GM19467 (cell line): ENCODE measurements at regions not wholly inside any gene's neighbourhood (a gene's known extent, or its start where the extent isn't known, plus 50 kb on each side); places are given as distances from the start of the nearest gene placed in this dataset.

Source experiments
- ATAC-seq: cut with Tn5 transposase; IDR thresholded peaks from one replicate; pipeline ENCODE4 v1.9.1; 2021; ENCODE audit warnings: mild to moderate bottlenecking, moderate library complexity; ENCODE audit not compliant: unreplicated experiment

GRCh38 chr6:137731600-137731959 lies 135.5 kb upstream of the TNFAIP3 start:
- no peak for ATAC-seq

GRCh38 chr6:137731960-137732616 lies 135.0 kb upstream of the TNFAIP3 start:
- no peak for ATAC-seq

GRCh38 chr6:137733372-137733771 lies 133.7 kb upstream of the TNFAIP3 start:
- no peak for ATAC-seq

DNA sequence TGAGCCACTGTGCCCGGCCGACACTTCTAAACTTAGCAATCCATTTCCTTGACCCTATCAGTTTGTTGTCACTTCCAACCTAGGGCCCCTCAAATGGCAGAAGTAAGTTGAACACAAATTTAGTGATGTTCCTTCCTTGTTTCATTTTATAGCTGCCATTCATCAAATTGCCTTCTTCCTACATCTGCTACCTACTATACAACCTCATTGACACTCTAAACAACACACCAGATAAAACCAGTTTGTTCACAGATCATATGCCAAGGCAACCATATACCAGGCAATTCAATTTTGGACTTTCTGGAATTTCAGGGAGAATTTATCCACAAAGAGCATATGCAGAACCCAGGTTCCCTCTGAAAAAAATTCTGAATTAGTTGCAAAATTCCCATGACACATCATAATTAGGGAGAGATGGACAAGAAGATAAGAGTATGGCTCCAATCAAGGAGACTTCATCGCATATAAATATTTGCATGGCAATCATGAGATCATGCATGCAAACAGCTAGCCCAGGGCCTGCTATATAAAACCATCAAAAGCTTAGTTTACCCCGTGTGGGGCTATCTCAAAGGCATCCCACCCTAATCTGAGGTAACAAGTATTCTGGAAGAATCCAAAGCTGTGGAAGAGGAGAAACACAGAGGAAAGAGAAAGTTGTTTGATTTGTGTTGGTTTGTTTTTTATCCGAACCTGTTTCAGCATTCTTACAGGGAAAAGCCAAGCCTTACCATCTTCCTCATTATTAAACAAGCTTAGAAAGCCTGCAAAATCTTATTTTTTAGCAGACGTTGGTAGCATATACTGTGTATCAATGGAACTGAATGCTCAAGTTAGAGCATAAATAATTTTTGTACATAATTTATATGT lies 132.8 kb upstream of the TNFAIP3 start:
- no peak for ATAC-seq

GRCh38 chr6:137734875-137735182 lies 132.2 kb upstream of the TNFAIP3 start:
- no peak for ATAC-seq

DNA sequence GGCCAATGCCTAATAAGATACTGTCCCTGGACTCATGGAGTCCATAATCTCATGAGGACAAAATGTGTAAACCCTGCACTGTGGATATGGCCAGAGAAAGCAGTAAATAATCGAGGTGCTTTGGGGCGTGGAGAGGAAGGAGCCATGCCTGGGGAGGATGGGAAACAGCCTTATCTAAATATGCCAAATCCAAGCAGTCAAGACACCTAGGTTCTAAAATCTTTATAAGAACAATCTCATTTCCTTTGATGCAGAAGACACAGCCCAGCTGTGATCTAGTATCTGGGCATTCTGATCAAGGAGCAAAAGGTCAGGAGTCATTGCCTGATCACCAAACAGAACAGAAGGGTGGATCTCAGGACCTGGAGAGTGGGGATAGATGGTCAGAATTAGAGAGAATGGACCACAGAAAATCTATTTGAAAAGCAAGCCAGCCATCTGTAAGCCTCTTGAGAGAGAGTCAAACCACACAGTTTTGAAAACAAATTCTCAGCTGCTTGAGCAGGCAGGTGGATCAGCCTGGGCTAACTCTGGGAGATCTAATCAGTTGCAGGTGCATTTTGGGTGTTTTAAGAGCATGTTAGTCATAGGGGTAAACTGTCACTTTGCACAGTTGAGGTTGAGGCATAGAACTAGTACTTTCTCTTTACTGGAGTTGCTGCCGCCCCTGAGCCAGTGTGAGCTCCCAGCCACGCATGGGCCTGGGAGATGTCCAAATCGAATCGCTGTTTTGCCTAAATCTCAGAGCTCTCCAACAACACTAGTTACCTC lies 130.8 kb upstream of the TNFAIP3 start:
- peak; percentile 57 for ATAC-seq

DNA sequence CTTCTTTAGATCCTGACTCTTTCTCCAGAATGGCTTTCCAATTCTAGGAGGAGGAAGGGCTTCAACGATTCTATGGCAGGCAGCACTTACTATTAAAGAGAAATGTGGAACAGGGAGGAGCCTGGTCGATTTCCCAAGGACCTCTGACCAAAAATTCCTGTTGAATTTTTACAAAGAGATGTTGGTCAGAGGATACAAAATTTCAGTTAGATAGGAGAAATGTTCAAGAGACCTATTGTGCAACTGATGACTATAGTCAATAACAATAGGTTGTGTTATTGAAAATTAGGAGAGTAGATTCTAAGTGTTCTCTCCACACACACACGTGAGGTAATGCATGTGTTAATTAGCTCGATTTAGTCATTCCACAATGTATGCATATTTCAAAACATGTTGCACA lies 130.1 kb upstream of the TNFAIP3 start:
- ATAC-seq: no peak

GRCh38 chr6:137737836-137738596 lies 129.0 kb upstream of the TNFAIP3 start:
- ATAC-seq: no peak

GRCh38 chr6:137738931-137739504 lies 128.0 kb upstream of the TNFAIP3 start:
- no peak for ATAC-seq

- no peak for ATAC-seq
Observed at GRCh38 chr6:137739544-137739943, 127.5 kb upstream of the TNFAIP3 start.

GRCh38 chr6:137740091-137740755 lies 126.8 kb upstream of the TNFAIP3 start:
- no peak for ATAC-seq

DNA sequence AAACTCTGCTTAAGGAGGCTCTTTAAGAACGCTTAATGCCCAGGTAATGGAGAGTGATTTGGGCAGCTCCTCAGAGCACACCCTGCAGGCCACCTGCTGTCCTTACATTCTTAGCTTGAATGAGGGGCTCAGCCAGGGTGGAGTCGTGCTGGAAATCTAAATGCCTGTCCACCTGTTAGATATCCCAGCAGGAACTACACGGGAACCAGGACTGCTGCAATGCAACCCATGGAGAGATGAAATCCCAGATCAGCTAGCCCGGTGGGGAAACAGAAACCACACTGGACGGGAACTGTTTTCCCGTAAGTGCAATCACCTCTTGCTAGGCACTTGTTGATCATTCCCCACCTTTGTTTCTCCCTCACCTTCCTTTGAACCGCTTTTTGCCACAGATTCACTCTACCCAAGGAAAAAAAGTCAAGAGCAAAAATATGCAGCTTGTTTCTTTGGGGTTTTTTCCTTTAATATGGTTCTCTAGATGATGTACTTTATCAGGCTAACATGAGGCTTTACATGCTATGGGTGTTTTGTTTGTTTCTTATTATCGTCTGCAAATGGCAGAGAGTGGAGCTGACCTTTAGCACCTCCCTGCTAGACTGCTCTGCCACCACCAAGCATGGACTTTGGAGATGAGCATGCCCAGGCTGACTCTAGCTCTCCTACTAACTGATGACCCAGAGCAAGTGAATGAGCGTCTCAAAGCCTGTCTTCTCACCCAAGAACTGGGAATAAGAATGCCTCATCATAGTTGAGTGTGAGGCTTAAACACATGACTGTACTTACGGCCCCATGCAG lies 125.9 kb upstream of the TNFAIP3 start:
- ATAC-seq: no peak

DNA sequence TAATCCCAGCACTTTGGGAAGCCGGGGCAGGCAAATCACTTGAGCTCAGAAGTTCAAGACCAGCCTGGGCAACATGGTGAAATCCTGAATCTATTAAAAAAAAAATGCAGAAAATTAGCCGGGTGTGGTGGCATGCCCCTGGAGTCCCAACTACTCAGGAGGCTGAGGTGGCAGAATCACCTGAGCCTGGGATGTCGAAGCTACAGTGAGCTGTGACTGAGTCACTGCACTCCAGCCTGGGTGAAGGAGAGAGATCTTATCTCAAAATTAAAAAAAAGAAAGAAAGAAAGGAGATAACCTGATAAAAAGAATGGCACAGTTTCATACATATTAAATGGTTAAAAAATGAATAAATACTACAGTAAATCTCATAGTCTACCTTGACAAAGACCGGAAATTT lies 123.6 kb upstream of the TNFAIP3 start:
- no peak for ATAC-seq

DNA sequence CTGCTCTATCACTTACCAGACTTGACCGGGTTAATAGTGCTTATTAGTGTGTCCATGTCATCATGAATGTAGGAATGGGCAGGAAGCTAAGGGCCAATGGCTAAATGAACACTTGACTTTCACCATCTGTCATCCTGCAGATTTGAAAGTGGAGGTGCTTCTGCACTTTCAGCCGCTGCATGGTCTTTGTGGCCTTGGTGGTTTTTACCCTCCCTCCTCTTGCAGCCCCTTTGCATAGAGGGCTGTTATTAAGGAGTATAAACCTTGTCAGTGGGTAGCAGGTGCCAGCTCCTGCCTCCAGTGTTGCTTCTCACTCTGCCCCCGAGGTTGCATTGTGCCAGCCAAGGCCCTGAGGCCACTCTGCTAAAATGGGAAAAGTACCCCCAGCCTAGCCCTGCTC lies 122.2 kb upstream of the TNFAIP3 start:
- ATAC-seq: peak; percentile 73

DNA sequence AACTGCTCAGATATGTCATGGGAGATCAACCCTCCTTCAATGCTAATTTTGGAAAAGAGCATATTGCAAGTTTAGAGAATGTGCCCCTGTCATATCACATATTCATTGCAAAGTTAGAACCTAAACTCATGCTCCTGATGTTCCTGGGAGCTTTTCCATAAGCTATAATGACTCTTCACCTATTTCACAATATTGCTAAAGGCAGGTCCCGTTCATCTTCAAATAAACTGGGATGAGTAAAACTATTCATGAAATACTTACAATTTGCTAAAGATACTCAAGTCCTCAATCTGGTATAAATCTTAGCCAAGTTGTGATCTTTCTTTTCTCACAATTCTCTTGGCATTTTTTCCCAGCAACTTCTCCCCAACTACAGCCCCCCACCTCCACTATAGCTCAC lies 121.7 kb upstream of the TNFAIP3 start:
- no peak for ATAC-seq

DNA sequence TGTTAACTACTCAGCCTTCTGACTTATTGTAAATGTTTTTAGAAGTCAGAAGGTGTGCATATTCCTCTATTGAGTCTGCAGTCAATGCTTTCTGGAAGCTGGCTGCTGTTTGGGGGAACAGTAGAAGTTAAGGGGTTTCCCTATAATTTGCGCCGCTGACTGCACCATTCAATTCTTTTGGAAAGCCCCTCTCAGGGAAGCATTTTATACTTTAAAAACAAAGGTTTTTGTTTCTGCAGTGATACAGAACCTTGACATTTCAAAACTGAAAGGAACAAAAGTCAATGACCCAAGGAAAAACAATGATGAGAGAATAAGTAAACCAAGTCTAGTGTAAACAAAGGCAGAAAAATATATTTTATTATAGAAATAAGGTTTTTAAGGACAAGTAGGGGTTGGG lies 120.8 kb upstream of the TNFAIP3 start:
- no peak for ATAC-seq

- ATAC-seq: no peak
Observed at GRCh38 chr6:137749696-137750211, 117.3 kb upstream of the TNFAIP3 start.

- ATAC-seq: no peak
Observed at GRCh38 chr6:137750297-137750696, 116.8 kb upstream of the TNFAIP3 start.
